IMR-90 (cell line): ENCODE measurements at regions not wholly inside any gene's neighbourhood (a gene's known extent, or its start where the extent isn't known, plus 50 kb on each side); places are given as distances from the start of the nearest gene placed in this dataset.
"Not testable (repeated sequence)": the region's sequence is repeated elsewhere in the genome, so short reads cannot be mapped to it uniquely, and the experiment has no call there.

Experiments used
- ATAC-seq: fragments of 200-7000 bp; cut with Tn5 transposase; 2 replicates; pipeline ENCODE4 v1.9.1; 2020; ENCODE audit warnings: low read depth, mild to moderate bottlenecking, moderate library complexity
- BruUV-seq: library from RNA; stranded (reverse); fragments of 400-500 nt; replicated peaks from 2 replicates; lab custom pipeline; 2021; lab: Mats Ljungman, UMichigan
- CTCF ChIA-PET: fragments of 300-600 bp; formaldehyde crosslinking; extraction: SDS; loops from one replicate; lab custom pipeline; 2021; ENCODE audit warnings: antibody characterized with exemption; lab: Yijun Ruan, JAX
- POLR2A ChIA-PET: fragments of 300-600 bp; sonication (Branson Sonifier 250); formaldehyde crosslinking; loops from one replicate; lab custom pipeline; 2022; ENCODE audit warnings: antibody characterized with exemption; ENCODE audit not compliant: unreplicated experiment; lab: Charles Lee
- DNase-seq: peaks from one replicate; pipeline ENCODE4 v3.0.0; 2013
- H2AFZ ChIP-seq: replicated peaks from 2 replicates; pipeline ENCODE3; 2013; ENCODE audit warnings: low read length, mild to moderate bottlenecking; ENCODE audit not compliant: poor library complexity
- H2AK5ac ChIP-seq: 2 replicates; pipeline ENCODE4 v1.6.1; 2013; ENCODE audit warnings: low read depth, low read length, inconsistent platforms
- H2AK9ac ChIP-seq: replicated peaks from 2 replicates; pipeline ENCODE3; 2013; ENCODE audit warnings: mild to moderate bottlenecking, low read depth, low read length, moderate library complexity; ENCODE audit not compliant: poor library complexity
- H2BK120ac ChIP-seq: 2 replicates; pipeline ENCODE4 v1.6.1; 2013; ENCODE audit warnings: low read depth, low read length, inconsistent platforms
- H2BK15ac ChIP-seq: 3 replicates; pipeline ENCODE4 v1.6.1; 2013; ENCODE audit warnings: low read depth, low read length, inconsistent platforms
- H2BK20ac ChIP-seq: 2 replicates; pipeline ENCODE4 v1.6.1; 2013; ENCODE audit warnings: low read depth, mild to moderate bottlenecking, inconsistent platforms, low read length, moderate library complexity
- H2BK5ac ChIP-seq: 2 replicates; pipeline ENCODE4 v1.6.1; 2013; ENCODE audit warnings: mild to moderate bottlenecking, low read depth, low read length, inconsistent platforms; ENCODE audit not compliant: poor library complexity, severe bottlenecking
- H3K14ac ChIP-seq: replicated peaks from 2 replicates; pipeline ENCODE4 v1.6.1; 2013; ENCODE audit warnings: low read depth, low read length, inconsistent platforms
- H3K18ac ChIP-seq: 2 replicates; pipeline ENCODE4 v1.6.1; 2013; ENCODE audit warnings: low read depth, low read length, control low read depth
- H3K23ac ChIP-seq: 2 replicates; pipeline ENCODE4 v1.6.1; 2013; ENCODE audit warnings: low read depth, low read length, inconsistent platforms
- H3K27ac ChIP-seq: 2 replicates; pipeline ENCODE4 v1.5.1; 2013; ENCODE audit warnings: mild to moderate bottlenecking, control low read depth, low read length; ENCODE audit not compliant: insufficient read depth
- H3K27me3 ChIP-seq: 2 replicates; pipeline ENCODE4 v1.6.1; 2013; ENCODE audit warnings: low read length; ENCODE audit not compliant: control insufficient read depth, insufficient read depth
- H3K36me3 ChIP-seq: 2 replicates; pipeline ENCODE4 v1.6.1; 2013; ENCODE audit warnings: low read length, mixed read lengths; ENCODE audit not compliant: control insufficient read depth, insufficient read depth
- H3K4ac ChIP-seq: 2 replicates; pipeline ENCODE4 v1.6.1; 2013; ENCODE audit warnings: low read depth, low read length, inconsistent platforms
- H3K4me1 ChIP-seq: 2 replicates; pipeline ENCODE4 v1.6.1; 2013; ENCODE audit warnings: low read length, mixed read lengths; ENCODE audit not compliant: control insufficient read depth, insufficient read depth
- H3K4me2 ChIP-seq: 2 replicates; pipeline ENCODE4 v1.6.1; 2013; ENCODE audit warnings: low read depth, mild to moderate bottlenecking, control low read depth, low read length, moderate library complexity
- H3K4me3 ChIP-seq: 2 replicates; pipeline ENCODE4 v1.5.1; 2013; ENCODE audit warnings: low read depth, mild to moderate bottlenecking, control low read depth, low read length, moderate library complexity; ENCODE audit not compliant: insufficient read depth
- H3K56ac ChIP-seq: 2 replicates; pipeline ENCODE4 v1.6.1; 2013; ENCODE audit warnings: low read length, inconsistent platforms; ENCODE audit not compliant: insufficient read depth; ENCODE audit errors: extremely low read depth
- H3K79me1 ChIP-seq, 2 experiments: 2 replicates each; pipeline ENCODE4 v1.6.1; 2013; ENCODE audit warnings: low read length in 2 of 2, inconsistent platforms in 1 of 2, low read depth in 1 of 2
- H3K9ac ChIP-seq: 2 replicates; pipeline ENCODE4 v1.6.1; 2013; ENCODE audit warnings: low read depth, low read length, control low read depth
- H3K9me1 ChIP-seq: 2 replicates; pipeline ENCODE4 v1.6.1; 2013; ENCODE audit warnings: low read length, inconsistent platforms; ENCODE audit not compliant: insufficient read depth
- H3K9me3 ChIP-seq: 2 replicates; pipeline ENCODE4 v1.6.1; 2013; ENCODE audit warnings: low read length; ENCODE audit not compliant: control insufficient read depth, insufficient read depth
- H4K20me1 ChIP-seq: 2 replicates; pipeline ENCODE4 v1.6.1; 2013; ENCODE audit warnings: low read length, inconsistent platforms; ENCODE audit not compliant: insufficient read depth
- H4K5ac ChIP-seq: 2 replicates; pipeline ENCODE4 v1.6.1; 2013; ENCODE audit warnings: mild to moderate bottlenecking, low read depth, low read length, control low read depth
- H4K8ac ChIP-seq, 2 experiments: 2 replicates each; pipeline ENCODE4 v1.6.1; 2013; ENCODE audit warnings: low read depth in 2 of 2, low read length in 2 of 2, control low read depth in 1 of 2, inconsistent platforms in 1 of 2
- H4K91ac ChIP-seq: 2 replicates; pipeline ENCODE4 v1.6.1; 2013; ENCODE audit warnings: low read depth, low read length, inconsistent platforms; ENCODE audit not compliant: insufficient read depth
- WGBS, 2 experiments: methylation state at CpG; one replicate each; pipeline versions ENCODE4 v1.1.5 to v1.1.7; 2013; ENCODE audit warnings: missing lambda C conversion rate in 2 of 2; ENCODE audit not compliant: insufficient read length in 1 of 2; ENCODE audit errors: extremely low coverage in 2 of 2; 5-methylcytosine and 5-hydroxymethylcytosine counted together
- dilution Hi-C: fragments of 300-500 bp; cut with HindIII; formaldehyde crosslinking; loops from one replicate; pipeline ENCODE4 v1.14.3; 2018; ENCODE audit warnings: low sequenced_read_pairs; ENCODE audit not compliant: unreplicated experiment
- in situ Hi-C: fragments of 300-500 bp; cut with MboI; formaldehyde crosslinking; loops from 3 replicates; pipeline ENCODE4 v1.14.3; 2019; ENCODE audit warnings: low sequenced_read_pairs, inconsistent platforms, mixed read lengths
- intact Hi-C: fragments of 100-400 bp; cut with micrococcal nuclease; formaldehyde crosslinking; loops from 2 replicates; pipeline ENCODE4 v1.10.0; 2022

DNA sequence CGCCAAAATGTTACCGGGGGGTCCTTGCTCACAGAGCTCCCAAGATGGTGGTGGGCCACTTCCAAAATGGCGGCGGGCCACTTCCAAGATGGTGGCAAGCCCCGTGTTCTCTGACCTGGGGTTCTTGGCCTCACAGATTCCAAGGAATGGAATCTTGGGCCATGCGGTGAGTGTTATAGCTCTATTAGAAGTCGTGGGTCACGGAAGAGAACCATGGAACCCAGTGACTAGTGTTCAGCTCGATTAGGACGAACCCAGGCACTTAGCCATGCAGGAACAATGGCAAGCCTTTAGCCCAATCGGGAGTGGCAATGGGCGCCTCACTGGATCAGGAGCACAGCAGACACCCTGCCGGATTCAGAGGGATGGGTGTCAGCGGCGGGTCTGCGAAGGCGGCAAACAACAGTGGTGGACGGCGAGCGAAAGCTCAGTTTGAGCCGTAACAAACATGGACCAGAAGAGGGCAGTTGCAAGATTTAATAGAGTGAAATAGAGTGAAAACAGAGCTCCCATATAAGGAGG, 254.9 kb upstream of the CNR1 start:
- H2BK20ac ChIP-seq, H2BK15ac ChIP-seq, H3K56ac ChIP-seq, POLR2A ChIA-PET, H3K14ac ChIP-seq, H3K4ac ChIP-seq, ATAC-seq, H4K20me1 ChIP-seq, H3K9ac ChIP-seq, H4K8ac ChIP-seq, H4K5ac ChIP-seq, H3K79me1 ChIP-seq, H3K27ac ChIP-seq, H3K4me1 ChIP-seq, H3K36me3 ChIP-seq, H3K4me2 ChIP-seq, H2AK9ac ChIP-seq, in situ Hi-C loops, H2AK5ac ChIP-seq, H3K18ac ChIP-seq, dilution Hi-C loops, H3K9me3 ChIP-seq, H3K9me1 ChIP-seq, H3K27me3 ChIP-seq, H2BK120ac ChIP-seq, DNase-seq, intact Hi-C loops, H3K4me3 ChIP-seq, CTCF ChIA-PET, H2BK5ac ChIP-seq, H2AFZ ChIP-seq, H3K23ac ChIP-seq, BruUV-seq, H4K91ac ChIP-seq: not testable (repeated sequence)
- WGBS, 2 experiments, result no CpG with 5 or more reads among the region's 21 CpGs

- H2BK15ac ChIP-seq, H2AK5ac ChIP-seq, H3K4ac ChIP-seq, BruUV-seq, H3K4me2 ChIP-seq, H3K14ac ChIP-seq, H2BK120ac ChIP-seq, H3K27me3 ChIP-seq, H3K9me3 ChIP-seq, H3K18ac ChIP-seq, H3K9ac ChIP-seq, ATAC-seq, CTCF ChIA-PET, H2AFZ ChIP-seq, DNase-seq, H4K5ac ChIP-seq, H4K20me1 ChIP-seq, H3K4me1 ChIP-seq, H3K79me1 ChIP-seq, H3K56ac ChIP-seq, H2AK9ac ChIP-seq, intact Hi-C loops, POLR2A ChIA-PET, dilution Hi-C loops, H3K9me1 ChIP-seq, H2BK20ac ChIP-seq, H3K4me3 ChIP-seq, in situ Hi-C loops, H2BK5ac ChIP-seq, H3K23ac ChIP-seq, H4K91ac ChIP-seq, H3K36me3 ChIP-seq, H3K27ac ChIP-seq, H4K8ac ChIP-seq: not testable (repeated sequence)
- whole genome bisulfite sequencing, 2 experiments, result 67% methylated on average over 3 of the region's 13 CpGs; no CpG with 5 or more reads in 1 of the 2 experiments
Observed at GRCh38 chr6:88418921-88419810, 253.0 kb upstream of the CNR1 start.
